GM20000 (cell line): ENCODE measurements at regions not wholly inside any gene's neighbourhood (a gene's known extent, or its start where the extent isn't known, plus 50 kb on each side); places are given as distances from the start of the nearest gene placed in this dataset.

Source experiments
- DNase-seq: peaks from one replicate; pipeline ENCODE4 v3.0.0; 2012; ENCODE audit warnings: low spot score
- TF ChIP-seq, protein P1 (sequence below): IDR thresholded peaks from 2 replicates; pipeline ENCODE4 v1.5.1; 2012; ENCODE audit warnings: mild to moderate bottlenecking, control low read depth; ENCODE audit errors: extremely low read depth, missing control alignments

GRCh38 chr17:55852734-55853133, 101.9 kb downstream of the PCTP start:
- no peak for DNase-seq
- TF ChIP-seq, protein P1, sequence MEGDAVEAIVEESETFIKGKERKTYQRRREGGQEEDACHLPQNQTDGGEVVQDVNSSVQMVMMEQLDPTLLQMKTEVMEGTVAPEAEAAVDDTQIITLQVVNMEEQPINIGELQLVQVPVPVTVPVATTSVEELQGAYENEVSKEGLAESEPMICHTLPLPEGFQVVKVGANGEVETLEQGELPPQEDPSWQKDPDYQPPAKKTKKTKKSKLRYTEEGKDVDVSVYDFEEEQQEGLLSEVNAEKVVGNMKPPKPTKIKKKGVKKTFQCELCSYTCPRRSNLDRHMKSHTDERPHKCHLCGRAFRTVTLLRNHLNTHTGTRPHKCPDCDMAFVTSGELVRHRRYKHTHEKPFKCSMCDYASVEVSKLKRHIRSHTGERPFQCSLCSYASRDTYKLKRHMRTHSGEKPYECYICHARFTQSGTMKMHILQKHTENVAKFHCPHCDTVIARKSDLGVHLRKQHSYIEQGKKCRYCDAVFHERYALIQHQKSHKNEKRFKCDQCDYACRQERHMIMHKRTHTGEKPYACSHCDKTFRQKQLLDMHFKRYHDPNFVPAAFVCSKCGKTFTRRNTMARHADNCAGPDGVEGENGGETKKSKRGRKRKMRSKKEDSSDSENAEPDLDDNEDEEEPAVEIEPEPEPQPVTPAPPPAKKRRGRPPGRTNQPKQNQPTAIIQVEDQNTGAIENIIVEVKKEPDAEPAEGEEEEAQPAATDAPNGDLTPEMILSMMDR: no peak

DNA sequence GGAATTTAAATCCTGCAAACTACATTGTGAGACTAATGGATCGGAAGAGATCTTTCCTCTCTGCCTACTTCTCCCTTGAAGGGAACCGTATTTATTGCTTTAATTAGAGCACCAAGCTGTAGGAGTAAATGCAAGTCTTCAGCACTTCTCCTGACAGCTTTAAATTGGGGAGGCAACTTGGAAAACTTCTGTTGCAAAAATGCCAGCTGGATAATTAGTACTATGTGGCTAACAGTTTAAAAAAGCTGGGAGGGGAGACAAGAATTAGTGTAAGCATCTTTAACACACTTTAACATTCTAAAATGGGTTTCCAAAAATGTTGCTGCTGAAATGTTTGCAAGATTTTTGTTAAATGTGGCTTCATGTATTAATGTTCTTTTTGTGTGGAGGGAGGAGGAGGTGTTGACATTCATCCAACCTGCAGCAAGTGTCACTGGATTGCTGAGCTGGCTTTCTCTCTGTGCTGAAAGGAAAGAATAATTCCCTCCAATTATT, 108.5 kb downstream of the PCTP start:
- DNase-seq: no peak
- TF ChIP-seq, protein P1: no peak

GRCh38 chr17:55865072-55865762, 114.4 kb downstream of the PCTP start:
- TF ChIP-seq, protein P1: no peak
- no peak for DNase-seq

DNA sequence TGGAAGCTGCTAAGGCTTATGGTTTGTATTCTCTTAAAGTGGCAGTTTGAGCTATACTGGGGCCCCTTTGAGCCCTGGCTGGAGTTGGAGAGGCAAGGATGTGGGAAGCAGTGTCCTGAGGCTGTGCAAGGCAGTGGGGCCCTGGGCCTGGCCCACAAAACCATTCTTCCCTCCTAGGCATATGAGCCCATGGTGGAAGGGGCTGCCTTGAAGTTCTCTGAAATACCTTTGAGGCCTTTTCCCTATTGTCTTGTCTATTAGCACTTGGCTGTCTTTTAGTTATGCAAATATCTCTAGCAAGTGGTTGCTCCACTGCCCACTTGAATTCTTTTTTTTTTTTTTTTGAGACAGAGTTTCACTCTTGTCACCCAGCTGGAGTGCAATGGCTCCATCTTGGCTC, 119.2 kb downstream of the PCTP start:
- TF ChIP-seq, protein P1: no peak
- DNase-seq: no peak

DNA sequence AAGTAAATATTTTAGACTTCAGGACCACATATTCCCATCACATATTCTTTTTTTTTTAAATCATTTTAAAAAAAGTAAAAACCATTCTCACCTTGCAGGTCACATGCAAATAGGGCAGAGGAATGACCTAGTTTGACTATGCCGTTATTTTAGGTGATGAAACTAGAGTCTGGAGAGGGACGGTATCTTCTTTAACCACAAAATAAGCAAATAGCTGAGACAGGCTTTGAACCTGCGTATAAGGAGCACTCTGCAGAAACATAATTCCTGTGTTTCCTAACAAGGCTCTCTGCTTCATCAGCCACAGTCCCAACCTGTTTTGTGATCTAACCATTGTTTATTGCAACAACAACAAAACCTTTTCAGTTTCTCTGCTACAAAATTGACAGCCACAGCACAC, 121.5 kb downstream of the PCTP start:
- no peak for DNase-seq
- TF ChIP-seq, protein P1: no peak

DNA sequence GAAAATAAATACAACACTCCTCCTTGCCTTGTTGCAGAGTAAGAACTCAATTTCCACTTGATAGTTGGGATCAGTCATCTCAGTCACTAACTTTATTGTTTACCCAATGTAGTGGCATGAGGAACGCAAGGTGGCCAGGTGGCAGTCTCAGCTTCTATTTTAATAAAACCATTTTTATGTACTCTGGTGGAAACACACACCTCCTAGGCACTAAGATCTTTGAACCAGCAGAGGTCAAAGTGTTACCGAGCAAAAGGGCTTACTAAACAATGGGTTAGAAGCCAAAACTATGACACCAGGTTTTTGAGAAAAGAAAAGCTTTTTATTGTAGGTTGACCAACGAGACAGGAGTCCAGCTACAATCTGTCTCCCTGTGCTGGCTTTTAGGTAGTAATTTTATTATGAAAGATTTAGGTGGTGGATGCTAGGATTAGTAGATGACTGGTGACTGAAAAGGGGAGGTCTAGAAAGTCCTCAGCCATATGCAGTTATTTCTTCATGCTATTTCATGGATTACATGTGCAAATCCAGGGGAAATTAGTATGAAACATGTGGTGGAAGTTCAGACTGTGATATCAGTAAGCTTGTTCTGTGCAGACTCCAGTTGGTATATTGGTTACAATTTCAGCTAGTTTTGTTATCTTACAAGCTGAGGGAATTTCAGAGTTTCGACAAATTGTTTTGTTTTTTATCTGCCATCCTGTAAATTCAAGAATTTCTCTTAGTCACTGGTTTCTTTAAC, 122.3 kb downstream of the PCTP start:
- TF ChIP-seq, protein P1: no peak
- no peak for DNase-seq

GRCh38 chr17:55883149-55883548, 132.3 kb downstream of the PCTP start:
- DNase-seq: no peak
- TF ChIP-seq, protein P1: no peak
